H1 (cell line): ENCODE measurements at regions not wholly inside any gene's neighbourhood (a gene's known extent, or its start where the extent isn't known, plus 50 kb on each side); places are given as distances from the start of the nearest gene placed in this dataset.

Experiments
- CBX5 ChIP-seq: fragments of 300-800, 300-1000 bp; sonication (generic); IDR thresholded peaks from 2 replicates; pipeline ENCODE4 v1.7.1; 2016; ENCODE audit warnings: antibody characterized with exemption, low read length, low read depth
- YY1 ChIP-seq: IDR thresholded peaks from 2 replicates; pipeline ENCODE4 v1.6.1; 2011; ENCODE audit warnings: low read depth, mild to moderate bottlenecking, low read length
- TF ChIP-seq, protein P1 (sequence below), 3 experiments: IDR thresholded peaks; 1 replicate in 2 of 3; 2 replicates in 1 of 3; pipeline versions ENCODE4 v1.5.1 to v1.6.1; 2011; ENCODE audit warnings: low read length in 3 of 3, mild to moderate bottlenecking in 3 of 3, inconsistent platforms in 2 of 3, low read depth in 1 of 3, moderate library complexity in 1 of 3; ENCODE audit not compliant: insufficient read depth in 1 of 3; ENCODE audit errors: control extremely low read depth in 1 of 3

DNA sequence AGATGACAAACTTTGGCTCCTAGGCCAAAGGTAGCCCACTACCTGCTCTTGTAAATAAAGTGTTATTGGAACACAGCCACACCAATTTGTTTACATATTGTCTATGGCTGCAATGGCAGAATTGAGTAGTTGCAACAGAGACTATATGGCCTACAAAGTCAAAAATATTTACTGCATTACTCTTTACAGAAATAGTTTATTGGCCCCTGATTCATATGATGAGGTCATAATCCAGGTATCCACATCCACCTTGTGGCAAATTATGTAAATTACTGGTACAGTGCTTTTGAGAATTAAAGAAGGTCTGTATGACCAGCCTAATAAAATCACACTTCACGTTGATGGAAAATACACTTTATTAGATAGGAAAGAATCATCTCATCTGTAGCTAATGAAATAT, 337.0 kb upstream of the DDX53 start:
- TF ChIP-seq, protein P1, sequence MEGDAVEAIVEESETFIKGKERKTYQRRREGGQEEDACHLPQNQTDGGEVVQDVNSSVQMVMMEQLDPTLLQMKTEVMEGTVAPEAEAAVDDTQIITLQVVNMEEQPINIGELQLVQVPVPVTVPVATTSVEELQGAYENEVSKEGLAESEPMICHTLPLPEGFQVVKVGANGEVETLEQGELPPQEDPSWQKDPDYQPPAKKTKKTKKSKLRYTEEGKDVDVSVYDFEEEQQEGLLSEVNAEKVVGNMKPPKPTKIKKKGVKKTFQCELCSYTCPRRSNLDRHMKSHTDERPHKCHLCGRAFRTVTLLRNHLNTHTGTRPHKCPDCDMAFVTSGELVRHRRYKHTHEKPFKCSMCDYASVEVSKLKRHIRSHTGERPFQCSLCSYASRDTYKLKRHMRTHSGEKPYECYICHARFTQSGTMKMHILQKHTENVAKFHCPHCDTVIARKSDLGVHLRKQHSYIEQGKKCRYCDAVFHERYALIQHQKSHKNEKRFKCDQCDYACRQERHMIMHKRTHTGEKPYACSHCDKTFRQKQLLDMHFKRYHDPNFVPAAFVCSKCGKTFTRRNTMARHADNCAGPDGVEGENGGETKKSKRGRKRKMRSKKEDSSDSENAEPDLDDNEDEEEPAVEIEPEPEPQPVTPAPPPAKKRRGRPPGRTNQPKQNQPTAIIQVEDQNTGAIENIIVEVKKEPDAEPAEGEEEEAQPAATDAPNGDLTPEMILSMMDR (IDR thresholded peaks at IDR 0.05; ENCODE audit: control extremely low read depth in 1 of 3, insufficient read depth in 1 of 3, low read depth in 1 of 3, low read length in 3 of 3) = no peak
- TF ChIP-seq YY1 = no peak
- TF ChIP-seq CBX5 = no peak
